ENCODE measurements at regions not wholly inside any gene's neighbourhood (a gene's known extent, or its start where the extent isn't known, plus 50 kb on each side); places are given as distances from the start of the nearest gene placed in this dataset.
A peak's percentile ranks its signal among the peaks of the same experiment; 100 is the strongest.

DNA sequence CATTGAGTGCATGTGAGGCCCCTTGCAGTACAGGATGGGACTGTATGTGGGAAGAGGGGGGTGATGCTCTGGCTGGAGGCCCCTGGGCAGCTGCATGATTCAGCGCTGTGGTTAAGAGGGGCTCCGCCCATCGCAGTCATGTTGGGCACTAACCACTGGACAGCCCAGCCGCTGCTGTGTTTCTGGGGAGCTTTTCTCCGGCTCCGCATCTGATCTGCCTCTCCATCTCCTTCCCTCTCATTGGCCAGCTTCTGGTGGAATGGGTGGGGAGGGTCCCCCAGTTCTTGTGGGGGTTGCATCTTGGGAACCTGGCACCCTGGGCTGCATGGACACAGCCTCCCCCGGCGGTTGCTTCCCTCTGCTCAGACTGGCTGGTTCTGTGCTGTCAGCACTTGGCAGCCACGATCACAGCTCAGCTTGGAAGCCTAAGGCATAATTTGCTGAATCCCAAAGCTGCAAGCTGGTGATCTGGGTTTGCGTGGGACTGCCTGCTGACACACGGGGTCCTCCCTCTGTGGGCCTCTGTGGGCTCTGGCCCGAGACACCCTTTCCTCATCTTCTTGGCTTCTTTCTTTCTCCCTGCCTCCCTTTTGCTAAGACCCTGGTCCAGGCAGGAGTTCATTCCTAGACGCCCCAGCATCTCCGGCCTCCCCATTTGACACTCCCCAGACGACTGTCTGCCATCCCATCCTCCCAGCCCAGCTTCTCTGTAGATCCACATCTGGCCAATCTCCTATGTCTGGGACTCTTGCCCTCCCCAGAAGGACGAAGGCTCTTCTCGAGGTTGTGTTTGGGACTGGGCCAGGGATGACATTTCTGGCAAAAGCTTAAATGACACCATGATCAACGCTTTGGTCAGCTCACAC lies 168.3 kb downstream of the SEC14L1 start:
- Mint-ChIP-seq H3K9me3 (no peaks in the 10 kb centered on the region), H3K27ac (no peak overlapping the region), H3K4me1 (ENCODE audit: low read depth) (no peaks in the 10 kb centered on the region), H3K27me3 (no peaks in the 10 kb centered on the region), H3K36me3 (ENCODE audit: low read depth) (no peaks in the 10 kb centered on the region), H3K4me3 (no peak overlapping the region)
- POLR2A ChIA-PET: no interaction called here
- CTCF ChIA-PET: no interaction called here
- H3K27ac ChIP-seq (ENCODE audit: low read depth in 1 of 2, low read length in 2 of 2): no peak overlapping the region
- ATAC-seq (ENCODE audit: poor library complexity): no peak
- H3K27me3 ChIP-seq (ENCODE audit: control insufficient read depth in 1 of 2, insufficient read depth in 2 of 2, low read length in 2 of 2): no peaks in the 10 kb centered on the region
- no peak overlapping the region for H3K4me3 ChIP-seq (ENCODE audit: low read length)
- no peak for DNase-seq
- TF ChIP-seq, protein P1, sequence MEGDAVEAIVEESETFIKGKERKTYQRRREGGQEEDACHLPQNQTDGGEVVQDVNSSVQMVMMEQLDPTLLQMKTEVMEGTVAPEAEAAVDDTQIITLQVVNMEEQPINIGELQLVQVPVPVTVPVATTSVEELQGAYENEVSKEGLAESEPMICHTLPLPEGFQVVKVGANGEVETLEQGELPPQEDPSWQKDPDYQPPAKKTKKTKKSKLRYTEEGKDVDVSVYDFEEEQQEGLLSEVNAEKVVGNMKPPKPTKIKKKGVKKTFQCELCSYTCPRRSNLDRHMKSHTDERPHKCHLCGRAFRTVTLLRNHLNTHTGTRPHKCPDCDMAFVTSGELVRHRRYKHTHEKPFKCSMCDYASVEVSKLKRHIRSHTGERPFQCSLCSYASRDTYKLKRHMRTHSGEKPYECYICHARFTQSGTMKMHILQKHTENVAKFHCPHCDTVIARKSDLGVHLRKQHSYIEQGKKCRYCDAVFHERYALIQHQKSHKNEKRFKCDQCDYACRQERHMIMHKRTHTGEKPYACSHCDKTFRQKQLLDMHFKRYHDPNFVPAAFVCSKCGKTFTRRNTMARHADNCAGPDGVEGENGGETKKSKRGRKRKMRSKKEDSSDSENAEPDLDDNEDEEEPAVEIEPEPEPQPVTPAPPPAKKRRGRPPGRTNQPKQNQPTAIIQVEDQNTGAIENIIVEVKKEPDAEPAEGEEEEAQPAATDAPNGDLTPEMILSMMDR (IDR thresholded peaks at IDR 0.05): no peak
- no peaks in the 10 kb centered on the region for H3K4me1 ChIP-seq (ENCODE audit: insufficient read depth, low read length)
- H3K36me3 ChIP-seq (ENCODE audit: insufficient read depth, low read length): no peaks in the 10 kb centered on the region
- no peaks in the 10 kb centered on the region for H3K9me3 ChIP-seq (ENCODE audit: control insufficient read depth in 1 of 2, insufficient read depth in 1 of 2, low read length in 2 of 2)
- intact Hi-C loops (cut with DNase I, micrococcal nuclease): no loop called here

DNA sequence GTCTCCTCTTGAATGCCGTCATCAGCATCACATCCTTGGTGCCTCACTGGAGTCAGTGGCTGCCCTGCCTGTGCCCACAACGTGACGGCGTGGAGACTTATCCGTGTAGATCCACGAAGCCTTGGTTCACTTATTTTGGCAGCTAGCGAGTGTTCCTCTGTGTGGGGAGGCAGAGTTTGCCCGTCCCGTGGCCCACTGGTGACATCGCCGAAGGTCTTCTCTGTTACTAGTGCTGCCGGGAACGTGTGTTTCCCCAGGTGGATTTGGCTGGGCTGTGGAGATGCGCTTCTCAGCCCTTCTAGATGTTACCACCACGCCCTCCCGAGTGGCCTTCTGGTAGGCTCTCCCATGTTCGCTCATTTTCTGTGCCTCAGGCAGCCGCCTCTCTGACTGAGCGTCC lies 169.6 kb downstream of the SEC14L1 start:
- H3K36me3 Mint-ChIP-seq (ENCODE audit: low read depth): no peaks in the 10 kb centered on the region
- no peaks in the 10 kb centered on the region for H3K4me1 Mint-ChIP-seq (ENCODE audit: low read depth)
- H3K27me3 ChIP-seq (ENCODE audit: control insufficient read depth in 1 of 2, insufficient read depth in 2 of 2, low read length in 2 of 2): no peaks in the 10 kb centered on the region
- H3K27me3 Mint-ChIP-seq: no peaks in the 10 kb centered on the region
- no peaks in the 10 kb centered on the region for H3K36me3 ChIP-seq (ENCODE audit: insufficient read depth, low read length)
- ATAC-seq (ENCODE audit: poor library complexity) (no peak), DNase-seq (no peak)
- H3K9me3 ChIP-seq (ENCODE audit: control insufficient read depth in 1 of 2, insufficient read depth in 1 of 2, low read length in 2 of 2): no peaks in the 10 kb centered on the region
- ChIA-PET CTCF (no interaction called here), POLR2A (no interaction called here)
- intact Hi-C loops (cut with DNase I, micrococcal nuclease): no loop called here
- H3K4me3 ChIP-seq (ENCODE audit: low read length): no peak overlapping the region
- H3K4me1 ChIP-seq (ENCODE audit: insufficient read depth, low read length): no peaks in the 10 kb centered on the region
- H3K9me3 Mint-ChIP-seq: no peaks in the 10 kb centered on the region
- no peak overlapping the region for H3K27ac ChIP-seq (ENCODE audit: low read depth in 1 of 2, low read length in 2 of 2)
- no peak overlapping the region for H3K4me3 Mint-ChIP-seq
- H3K27ac Mint-ChIP-seq: no peak overlapping the region
- TF ChIP-seq, protein P1 (IDR thresholded peaks at IDR 0.05): no peak

DNA sequence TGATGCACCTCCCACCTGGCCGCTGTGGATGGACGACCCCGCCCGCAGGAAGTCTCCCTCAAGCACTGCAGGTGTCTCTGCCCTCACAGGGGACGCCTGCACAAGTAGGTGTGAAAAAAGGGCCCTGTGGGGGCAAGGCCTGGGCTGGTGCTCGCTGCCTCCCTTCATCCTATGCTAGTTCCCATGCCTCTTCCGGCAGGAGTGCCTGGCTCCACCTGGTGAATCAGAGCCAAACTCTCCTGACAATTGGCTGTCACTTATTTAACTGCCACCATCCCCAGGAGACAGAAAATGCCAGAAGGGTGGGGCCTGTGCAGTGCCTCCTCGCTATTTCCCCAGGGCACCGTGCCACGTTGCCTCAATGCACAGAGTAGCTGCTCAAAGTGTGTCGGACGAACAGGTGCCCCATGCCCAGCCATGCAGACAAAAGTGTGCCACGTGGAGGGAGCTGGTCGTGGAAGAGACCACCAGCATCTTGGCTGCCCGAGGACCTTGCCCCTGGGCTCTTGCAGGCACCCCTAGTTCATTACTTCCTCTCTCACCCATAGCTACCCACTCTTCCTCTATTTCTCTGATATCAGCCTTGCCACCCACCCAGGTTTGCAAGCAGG lies 170.7 kb downstream of the SEC14L1 start:
- H3K9me3 ChIP-seq (ENCODE audit: control insufficient read depth in 1 of 2, insufficient read depth in 1 of 2, low read length in 2 of 2): no peaks in the 10 kb centered on the region
- no peak overlapping the region for H3K4me3 ChIP-seq (ENCODE audit: low read length)
- Mint-ChIP-seq H3K36me3 (ENCODE audit: low read depth) (no peaks in the 10 kb centered on the region), H3K4me3 (no peak overlapping the region), H3K27me3 (no peaks in the 10 kb centered on the region), H3K27ac (no peak overlapping the region), H3K4me1 (ENCODE audit: low read depth) (no peaks in the 10 kb centered on the region), H3K9me3 (no peaks in the 10 kb centered on the region)
- H3K27me3 ChIP-seq (ENCODE audit: control insufficient read depth in 1 of 2, insufficient read depth in 2 of 2, low read length in 2 of 2): no peaks in the 10 kb centered on the region
- ATAC-seq (ENCODE audit: poor library complexity) (no peak), DNase-seq (peak in 1 of 14 experiments; percentile 0)
- ChIA-PET POLR2A (no interaction called here), CTCF (no interaction called here)
- TF ChIP-seq, protein P1 (IDR thresholded peaks at IDR 0.05): no peak
- H3K27ac ChIP-seq (ENCODE audit: low read depth in 1 of 2, low read length in 2 of 2): no peak overlapping the region
- no peaks in the 10 kb centered on the region for H3K36me3 ChIP-seq (ENCODE audit: insufficient read depth, low read length)
- intact Hi-C loops (cut with DNase I, micrococcal nuclease): no loop called here
- H3K4me1 ChIP-seq (ENCODE audit: insufficient read depth, low read length): no peaks in the 10 kb centered on the region
